Adrenal gland (tissue), 5 donors: ENCODE measurements at regions not wholly inside any gene's neighbourhood (a gene's known extent, or its start where the extent isn't known, plus 50 kb on each side); places are given as distances from the start of the nearest gene placed in this dataset.

Experiments
- POLR2A ChIP-seq, 2 donors: fragments of 450-650 bp; IDR thresholded peaks; one replicate each; pipeline ENCODE4 v1.6.1; 2017; ENCODE audit warnings: antibody characterized with exemption in 2 of 2, mild to moderate bottlenecking in 2 of 2, moderate library complexity in 1 of 2
- TF ChIP-seq, protein P1 (sequence below), 6 experiments: fragments of 450-650 bp in 4 of 6; fragments of 200-600 bp in 2 of 6; sonication (generic) in 1 of 6; IDR thresholded peaks; 1 replicate in 5 of 6; 2 replicates in 1 of 6; pipeline versions ENCODE4 v1.5.1 to v1.8.0; 2016 to 2021; ENCODE audit warnings: antibody characterized with exemption in 6 of 6, mild to moderate bottlenecking in 2 of 6, moderate library complexity in 1 of 6
- donor health status: DM: no; HTN: no; CAD: no.

GRCh38 chr10:129047600-129047999 lies 419.4 kb upstream of the MGMT start:
- TF ChIP-seq, protein P1, sequence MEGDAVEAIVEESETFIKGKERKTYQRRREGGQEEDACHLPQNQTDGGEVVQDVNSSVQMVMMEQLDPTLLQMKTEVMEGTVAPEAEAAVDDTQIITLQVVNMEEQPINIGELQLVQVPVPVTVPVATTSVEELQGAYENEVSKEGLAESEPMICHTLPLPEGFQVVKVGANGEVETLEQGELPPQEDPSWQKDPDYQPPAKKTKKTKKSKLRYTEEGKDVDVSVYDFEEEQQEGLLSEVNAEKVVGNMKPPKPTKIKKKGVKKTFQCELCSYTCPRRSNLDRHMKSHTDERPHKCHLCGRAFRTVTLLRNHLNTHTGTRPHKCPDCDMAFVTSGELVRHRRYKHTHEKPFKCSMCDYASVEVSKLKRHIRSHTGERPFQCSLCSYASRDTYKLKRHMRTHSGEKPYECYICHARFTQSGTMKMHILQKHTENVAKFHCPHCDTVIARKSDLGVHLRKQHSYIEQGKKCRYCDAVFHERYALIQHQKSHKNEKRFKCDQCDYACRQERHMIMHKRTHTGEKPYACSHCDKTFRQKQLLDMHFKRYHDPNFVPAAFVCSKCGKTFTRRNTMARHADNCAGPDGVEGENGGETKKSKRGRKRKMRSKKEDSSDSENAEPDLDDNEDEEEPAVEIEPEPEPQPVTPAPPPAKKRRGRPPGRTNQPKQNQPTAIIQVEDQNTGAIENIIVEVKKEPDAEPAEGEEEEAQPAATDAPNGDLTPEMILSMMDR (IDR thresholded peaks at IDR 0.05): no peak
- no peak for TF ChIP-seq POLR2A (IDR thresholded peaks at IDR 0.05)
